NCI-H526 (cell line): ENCODE measurements at regions not wholly inside any gene's neighbourhood (a gene's known extent, or its start where the extent isn't known, plus 50 kb on each side); places are given as distances from the start of the nearest gene placed in this dataset.
"Not testable (repeated sequence)": the region's sequence is repeated elsewhere in the genome, so short reads cannot be mapped to it uniquely, and the experiment has no call there.

Experiments
- DNase-seq, 2 experiments: peaks; one replicate each; lab custom pipeline; 2025; lab: John Stamatoyannopoulos, UW

- DNase-seq: no peak
Observed at GRCh38 chr22:22822106-22822505, 65.5 kb upstream of the IGLL5 start.

- DNase-seq: not testable (repeated sequence)
Observed at GRCh38 chr22:22822553-22822952, 65.1 kb upstream of the IGLL5 start.

- no peak for DNase-seq
Observed at GRCh38 chr22:22823131-22823810, 64.3 kb upstream of the IGLL5 start.

- DNase-seq: no peak
Observed at GRCh38 chr22:22824340-22825212, 63.0 kb upstream of the IGLL5 start.

GRCh38 chr22:22825213-22825593 is 62.4 kb upstream of the IGLL5 start:
- DNase-seq: no peak

GRCh38 chr22:22827187-22827939 is 60.3 kb upstream of the IGLL5 start:
- no peak for DNase-seq

GRCh38 chr22:22830193-22830592 is 57.4 kb upstream of the IGLL5 start:
- peak in 1 of 2 experiments; percentile 37 for DNase-seq

- DNase-seq: no peak
Observed at GRCh38 chr22:22830957-22831688, 56.5 kb upstream of the IGLL5 start.

GRCh38 chr22:22833059-22833458 is 54.6 kb upstream of the IGLL5 start:
- no peak for DNase-seq

- no peak for DNase-seq
Observed at GRCh38 chr22:22833488-22833887, 54.1 kb upstream of the IGLL5 start.

GRCh38 chr22:22834204-22834603 is 53.4 kb upstream of the IGLL5 start:
- DNase-seq: no peak

- DNase-seq: no peak
Observed at GRCh38 chr22:22834783-22835182, 52.8 kb upstream of the IGLL5 start.

GRCh38 chr22:22835242-22835641 is 52.4 kb upstream of the IGLL5 start:
- no peak for DNase-seq

- DNase-seq: no peak
Observed at GRCh38 chr22:22835771-22836291, 51.8 kb upstream of the IGLL5 start.

- no peak for DNase-seq
Observed at GRCh38 chr22:22836635-22837034, 51.0 kb upstream of the IGLL5 start.
